ENCODE measurements at regions not wholly inside any gene's neighbourhood (a gene's known extent, or its start where the extent isn't known, plus 50 kb on each side); places are given as distances from the start of the nearest gene placed in this dataset.

- POLR2A ChIA-PET, result no interaction called here
- H3K36me3 ChIP-seq (ENCODE audit: control insufficient read depth, insufficient read depth, low read length), result no peaks in the 10 kb centered on the region
- no peaks in the 10 kb centered on the region for H3K27me3 ChIP-seq (ENCODE audit: control insufficient read depth, insufficient read depth, low read length)
- BruUV-seq (replicated peaks), result no TSS peak
- H3K27ac ChIP-seq (ENCODE audit: low read length), result peak overlapping the region; percentile 0; the same call in 1 of the 2 replicates
- no peaks in the 10 kb centered on the region; the same call in 1 of the 2 replicates for H3K4me1 ChIP-seq (ENCODE audit: control insufficient read depth, insufficient read depth, low read length)
- no peak overlapping the region for H3K4me3 ChIP-seq (ENCODE audit: low read depth in 2 of 2, low read length in 2 of 2)
- TF ChIP-seq REST (IDR thresholded peaks at IDR 0.05; ENCODE audit: insufficient read depth in 1 of 2, low read depth in 2 of 2, low read length in 1 of 2), result no peak
- TF ChIP-seq POLR2AphosphoS5 (IDR thresholded peaks at IDR 0.05; ENCODE audit: low read depth, low read length), result no peak
- TF ChIP-seq CTCF (IDR thresholded peaks at IDR 0.05), result no peak
- no peak for TF ChIP-seq SIN3A (IDR thresholded peaks at IDR 0.05; ENCODE audit: borderline replicate concordance, insufficient read depth, low read depth, low read length)
- no peak for TF ChIP-seq TCF7L2 (IDR thresholded peaks at IDR 0.05; ENCODE audit: low read depth, low read length)
- intact Hi-C loops (cut with micrococcal nuclease; ENCODE audit: unreplicated experiment) (no loop called here), in situ Hi-C loops (cut with HindIII; ENCODE audit: low pct_unique_long_range_greater_than_20kb, low sequenced_read_pairs) (no loop called here)
- ATAC-seq (peak; percentile 71; the same call in 1 of the 2 replicates), DNase-seq (ENCODE audit: low read depth, low spot score) (no peak)
- no peaks in the 10 kb centered on the region for H3K9me3 ChIP-seq (ENCODE audit: control insufficient read depth, insufficient read depth, low read depth, low read length)
- CTCF ChIA-PET, result no interaction called here
These were observed 198.6 kb downstream of the PTPRC start for GRCh38 chr1:198837278-198838021.

GRCh38 chr1:198838022-198838342 lies 199.1 kb downstream of the PTPRC start:
- CTCF ChIA-PET, result interaction anchor here (0.6 kb wide), 1 partner anchor 1076 kb away, joined by 4 read pairs; no protein-coding TSS in a partner anchor
- in situ Hi-C loops (cut with HindIII; ENCODE audit: low pct_unique_long_range_greater_than_20kb, low sequenced_read_pairs) (no loop called here), intact Hi-C loops (cut with micrococcal nuclease; ENCODE audit: unreplicated experiment) (no loop called here)
- Histone ChIP-seq H3K4me3 (ENCODE audit: low read depth in 2 of 2, low read length in 2 of 2) (no peak overlapping the region), H3K9me3 (ENCODE audit: control insufficient read depth, insufficient read depth, low read depth, low read length) (no peaks in the 10 kb centered on the region), H3K27ac (ENCODE audit: low read length) (no peak overlapping the region; the same call in 1 of the 2 replicates), H3K27me3 (ENCODE audit: control insufficient read depth, insufficient read depth, low read length) (no peaks in the 10 kb centered on the region), H3K4me1 (ENCODE audit: control insufficient read depth, insufficient read depth, low read length) (no peaks in the 10 kb centered on the region; the same call in 1 of the 2 replicates), H3K36me3 (ENCODE audit: control insufficient read depth, insufficient read depth, low read length) (no peaks in the 10 kb centered on the region)
- POLR2A ChIA-PET, result no interaction called here
- DNase-seq (ENCODE audit: low read depth, low spot score), result no peak
- no peak for ATAC-seq
- TF ChIP-seq TCF7L2 (IDR thresholded peaks at IDR 0.05; ENCODE audit: low read depth, low read length) (no peak), SIN3A (IDR thresholded peaks at IDR 0.05; ENCODE audit: borderline replicate concordance, insufficient read depth, low read depth, low read length) (no peak), REST (IDR thresholded peaks at IDR 0.05; ENCODE audit: insufficient read depth in 1 of 2, low read depth in 2 of 2, low read length in 1 of 2) (no peak), POLR2AphosphoS5 (IDR thresholded peaks at IDR 0.05; ENCODE audit: low read depth, low read length) (no peak), CTCF (IDR thresholded peaks at IDR 0.05) (no peak)
- BruUV-seq (replicated peaks), result no TSS peak
